ENCODE measurements at regions not wholly inside any gene's neighbourhood (a gene's known extent, or its start where the extent isn't known, plus 50 kb on each side); places are given as distances from the start of the nearest gene placed in this dataset.

- H3K27me3 ChIP-seq (ENCODE audit: insufficient read depth, low read depth) = no peaks in the 10 kb centered on the region
- no peaks in the 10 kb centered on the region for H4K20me1 ChIP-seq (ENCODE audit: insufficient read depth)
- no peaks in the 10 kb centered on the region for H3K36me3 ChIP-seq (ENCODE audit: insufficient read depth)
- no peak overlapping the region for H3K4me2 ChIP-seq
- H3K27ac ChIP-seq = no peak overlapping the region
- no peaks in the 10 kb centered on the region for H3K79me2 ChIP-seq (ENCODE audit: insufficient read depth, low read depth)
- no peak overlapping the region for H3K9ac ChIP-seq
- no peaks in the 10 kb centered on the region for H3K4me1 ChIP-seq (ENCODE audit: low read depth, poor library complexity, severe bottlenecking)
- H3K4me3 ChIP-seq (IDR thresholded peaks at IDR 0.05; ENCODE audit: insufficient read depth, low read depth, low read length) = no peak overlapping the region
- no peak overlapping the region for H2AFZ ChIP-seq (ENCODE audit: low read depth)
- no peak for TF ChIP-seq CTCF (conservative IDR thresholded peaks at IDR 0.05; ENCODE audit: low read depth, low read length)
These were observed 211.6 kb downstream of the RNF144B start for GRCh38 chr6:18598551-18599264.

GRCh38 chr6:18600255-18600654, 213.1 kb downstream of the RNF144B start:
- no peak for TF ChIP-seq CTCF (conservative IDR thresholded peaks at IDR 0.05; ENCODE audit: low read depth, low read length)
- H3K9ac ChIP-seq = no peak overlapping the region
- no peak overlapping the region for H3K4me2 ChIP-seq
- H3K4me1 ChIP-seq (ENCODE audit: low read depth, poor library complexity, severe bottlenecking) = no peaks in the 10 kb centered on the region
- H3K36me3 ChIP-seq (ENCODE audit: insufficient read depth) = no peaks in the 10 kb centered on the region
- no peak overlapping the region for H3K4me3 ChIP-seq (IDR thresholded peaks at IDR 0.05; ENCODE audit: insufficient read depth, low read depth, low read length)
- H3K27ac ChIP-seq = no peak overlapping the region
- no peaks in the 10 kb centered on the region for H4K20me1 ChIP-seq (ENCODE audit: insufficient read depth)
- H3K27me3 ChIP-seq (ENCODE audit: insufficient read depth, low read depth) = no peaks in the 10 kb centered on the region
- no peaks in the 10 kb centered on the region for H3K79me2 ChIP-seq (ENCODE audit: insufficient read depth, low read depth)
- H2AFZ ChIP-seq (ENCODE audit: low read depth) = no peak overlapping the region

- no peaks in the 10 kb centered on the region for H3K4me1 ChIP-seq (ENCODE audit: low read depth, poor library complexity, severe bottlenecking)
These were observed 214.4 kb downstream of the RNF144B start for GRCh38 chr6:18601516-18602020.

GRCh38 chr6:18602931-18603330, 215.8 kb downstream of the RNF144B start:
- no peaks in the 10 kb centered on the region for H3K4me1 ChIP-seq (ENCODE audit: low read depth, poor library complexity, severe bottlenecking)
- no peak overlapping the region for H3K27ac ChIP-seq
- no peaks in the 10 kb centered on the region for H3K79me2 ChIP-seq (ENCODE audit: insufficient read depth, low read depth)
- no peak overlapping the region for H2AFZ ChIP-seq (ENCODE audit: low read depth)
- H3K4me3 ChIP-seq (IDR thresholded peaks at IDR 0.05; ENCODE audit: insufficient read depth, low read depth, low read length) = no peak overlapping the region
- no peak overlapping the region for H3K4me2 ChIP-seq
- no peaks in the 10 kb centered on the region for H3K36me3 ChIP-seq (ENCODE audit: insufficient read depth)
- TF ChIP-seq CTCF (conservative IDR thresholded peaks at IDR 0.05; ENCODE audit: low read depth, low read length) = no peak
- no peaks in the 10 kb centered on the region for H4K20me1 ChIP-seq (ENCODE audit: insufficient read depth)
- no peak overlapping the region for H3K9ac ChIP-seq
- H3K27me3 ChIP-seq (ENCODE audit: insufficient read depth, low read depth) = no peaks in the 10 kb centered on the region

More at GRCh38 chr6:18601516-18602020, 214.4 kb downstream of the RNF144B start:
- H2AFZ ChIP-seq (ENCODE audit: low read depth) = no peak overlapping the region
- no peaks in the 10 kb centered on the region for H3K79me2 ChIP-seq (ENCODE audit: insufficient read depth, low read depth)
- H3K4me3 ChIP-seq (IDR thresholded peaks at IDR 0.05; ENCODE audit: insufficient read depth, low read depth, low read length) = no peak overlapping the region
- H4K20me1 ChIP-seq (ENCODE audit: insufficient read depth) = no peaks in the 10 kb centered on the region
- no peak overlapping the region for H3K4me2 ChIP-seq
- no peaks in the 10 kb centered on the region for H3K36me3 ChIP-seq (ENCODE audit: insufficient read depth)
- no peak for TF ChIP-seq CTCF (conservative IDR thresholded peaks at IDR 0.05; ENCODE audit: low read depth, low read length)
- H3K27ac ChIP-seq = no peak overlapping the region
- H3K9ac ChIP-seq = no peak overlapping the region
- H3K27me3 ChIP-seq (ENCODE audit: insufficient read depth, low read depth) = no peaks in the 10 kb centered on the region
